SK-N-SH (cell line): ENCODE measurements at regions not wholly inside any gene's neighbourhood (a gene's known extent, or its start where the extent isn't known, plus 50 kb on each side); places are given as distances from the start of the nearest gene placed in this dataset.

ENCODE experiments used
- CTCF ChIA-PET: fragments of 300-600, 350-600 bp; formaldehyde crosslinking; extraction: SDS; loops from one replicate; lab custom pipeline; 2021; lab: Yijun Ruan, JAX
- POLR2A ChIA-PET: fragments of 350-600 bp; sonication (Branson Sonifier 250); formaldehyde crosslinking; extraction: SDS; loops from one replicate; lab custom pipeline; 2020; ENCODE audit warnings: antibody characterized with exemption, inconsistent platforms; lab: Yijun Ruan, JAX
- DNase-seq: peaks from one replicate; pipeline ENCODE4 v3.0.0; 2012
- H2AFZ ChIP-seq: fragments of 200-600 bp; sonication (generic); 2 replicates; pipeline ENCODE4 v1.8.1; 2016; ENCODE audit warnings: antibody characterized with exemption, mild to moderate bottlenecking, low read depth
- H3F3A ChIP-seq: fragments of 200-600 bp; sonication (generic); replicated peaks from 2 replicates; pipeline ENCODE3; 2016; ENCODE audit warnings: antibody characterized with exemption, mild to moderate bottlenecking; ENCODE audit not compliant: insufficient read depth
- H3K27ac ChIP-seq, 2 experiments: fragments of 200-500 bp in 1 of 2; fragments of 200-600 bp in 1 of 2; sonication (Bioruptor generic) in 1 of 2; sonication (generic), shearing (Covaris generic) in 1 of 2; 2 replicates each; pipeline versions ENCODE4 v1.5.1 to v1.6.1; 2014 to 2016; ENCODE audit warnings: low read depth in 2 of 2, inconsistent platforms in 1 of 2, low read length in 1 of 2, mild to moderate bottlenecking in 1 of 2, mixed read lengths in 1 of 2
- H3K27me3 ChIP-seq: fragments of 200-600 bp; sonication (generic), shearing (Covaris generic); 2 replicates; pipeline ENCODE4 v1.6.1; 2016; ENCODE audit warnings: mixed run types; ENCODE audit not compliant: insufficient read depth
- H3K36me3 ChIP-seq, 2 experiments: fragments of 200-500 bp in 1 of 2; fragments of 200-600 bp in 1 of 2; sonication (Bioruptor generic) in 1 of 2; sonication (generic) in 1 of 2; replicated peaks in 1 of 2; 2 replicates each; pipeline versions ENCODE3 to v1.5.1; 2014 to 2016; ENCODE audit warnings: low read length in 1 of 2, mild to moderate bottlenecking in 1 of 2; ENCODE audit not compliant: insufficient read depth in 2 of 2, control insufficient read depth in 1 of 2
- H3K4me1 ChIP-seq, 2 experiments: fragments of 200-500 bp in 1 of 2; fragments of 200-600 bp in 1 of 2; sonication (Bioruptor generic) in 1 of 2; sonication (generic), shearing (Covaris generic) in 1 of 2; 2 replicates each; pipeline versions ENCODE4 v1.5.1 to v1.6.1; 2014 to 2016; ENCODE audit warnings: low read depth in 1 of 2, low read length in 1 of 2, mixed run types in 1 of 2; ENCODE audit not compliant: insufficient read depth in 2 of 2, control insufficient read depth in 1 of 2
- H3K4me2 ChIP-seq: fragments of 200-600 bp; sonication (generic), shearing (Covaris generic); 2 replicates; pipeline ENCODE4 v1.6.1; 2017; ENCODE audit warnings: mixed run types
- H3K4me3 ChIP-seq, 2 experiments: fragments of 200-500 bp in 1 of 2; fragments of 200-600 bp in 1 of 2; sonication (Bioruptor generic) in 1 of 2; sonication (generic), shearing (Covaris generic) in 1 of 2; 2 replicates each; pipeline versions ENCODE4 v1.5.1 to v1.8.1; 2014 to 2016; ENCODE audit warnings: low read depth in 2 of 2, inconsistent platforms in 1 of 2, low read length in 1 of 2, mild to moderate bottlenecking in 1 of 2, mixed read lengths in 1 of 2, moderate library complexity in 1 of 2
- H3K79me2 ChIP-seq: fragments of 200-600 bp; sonication (generic); 2 replicates; pipeline ENCODE4 v1.8.1; 2017; ENCODE audit warnings: mild to moderate bottlenecking; ENCODE audit not compliant: insufficient read depth
- H3K9ac ChIP-seq: fragments of 200-600 bp; sonication (generic); 2 replicates; pipeline ENCODE4 v1.6.1; 2017; ENCODE audit warnings: mixed run types
- H3K9me2 ChIP-seq: fragments of 200-600 bp; sonication (generic); 2 replicates; pipeline ENCODE4 v1.6.1; 2017; ENCODE audit warnings: mixed run types
- H3K9me3 ChIP-seq: fragments of 200-600 bp; sonication (generic); 2 replicates; pipeline ENCODE4 v1.6.1; 2017; ENCODE audit warnings: mixed run types, mild to moderate bottlenecking, moderate library complexity
- H4K20me1 ChIP-seq: fragments of 200-600 bp; sonication (generic); 2 replicates; pipeline ENCODE4 v1.6.1; 2017; ENCODE audit warnings: mild to moderate bottlenecking, mixed run types; ENCODE audit not compliant: insufficient read depth
- CHD2 ChIP-seq: fragments of 150-350 bp; IDR thresholded peaks from 2 replicates; pipeline ENCODE4 v1.6.1; 2018; ENCODE audit warnings: low read length; ENCODE audit not compliant: partially characterized antibody
- ELF1 ChIP-seq: IDR thresholded peaks from 2 replicates; pipeline ENCODE4 v1.4.0; 2012
- EP300 ChIP-seq, 2 experiments: IDR thresholded peaks; 2 replicates each; pipeline versions ENCODE4 v1.4.0 to v1.6.1; 2012; ENCODE audit warnings: borderline replicate concordance in 1 of 2, low read depth in 1 of 2, low read length in 1 of 2
- JUND ChIP-seq: IDR thresholded peaks from 2 replicates; pipeline ENCODE4 v1.4.0; 2012
- MXI1 ChIP-seq: IDR thresholded peaks from 2 replicates; pipeline ENCODE4 v1.6.1; 2012; ENCODE audit warnings: mild to moderate bottlenecking, low read depth, low read length, improper control_type of control experiment
- NFIC ChIP-seq: IDR thresholded peaks from 2 replicates; pipeline ENCODE4 v1.4.0; 2012; ENCODE audit warnings: borderline replicate concordance
- RAD21 ChIP-seq: IDR thresholded peaks from 2 replicates; pipeline ENCODE4 v1.6.1; 2012; ENCODE audit warnings: mild to moderate bottlenecking, low read length
- RFX5 ChIP-seq: IDR thresholded peaks from 2 replicates; pipeline ENCODE4 v1.6.1; 2012; ENCODE audit warnings: mild to moderate bottlenecking, improper control_type of control experiment, low read length
- SIN3A ChIP-seq: IDR thresholded peaks from 2 replicates; pipeline ENCODE4 v1.6.1; 2012; ENCODE audit warnings: low read depth, mild to moderate bottlenecking, low read length, moderate library complexity, borderline replicate concordance
- TCF12 ChIP-seq: IDR thresholded peaks from 2 replicates; pipeline ENCODE4 v1.4.0; 2012
- TEAD4 ChIP-seq: IDR thresholded peaks from 2 replicates; pipeline ENCODE4 v1.4.0; 2012; ENCODE audit warnings: mild to moderate bottlenecking, borderline replicate concordance; ENCODE audit not compliant: insufficient read depth
- YY1 ChIP-seq: IDR thresholded peaks from 2 replicates; pipeline ENCODE4 v1.4.0; 2012; ENCODE audit warnings: low read depth, mild to moderate bottlenecking
- WGBS: methylation state at CpG from one replicate; pipeline ENCODE4 v1.1.6; 2017; ENCODE audit warnings: low lambda C conversion rate; 5-methylcytosine and 5-hydroxymethylcytosine counted together
- TF ChIP-seq, protein P1 (sequence below): fragments of 150-350 bp; IDR thresholded peaks from 2 replicates; pipeline ENCODE4 v1.6.1; 2017; ENCODE audit warnings: antibody characterized with exemption, low read length, low read depth, borderline replicate concordance
- TF ChIP-seq, protein P2 (sequence below): fragments of 200-600 bp; sonication (generic); IDR thresholded peaks from 2 replicates; pipeline ENCODE4 v1.6.1; 2017; ENCODE audit warnings: antibody characterized with exemption, mild to moderate bottlenecking, moderate library complexity
- TF ChIP-seq, protein P3 (sequence below): fragments of 150-350 bp; IDR thresholded peaks from 2 replicates; pipeline ENCODE4 v1.6.1; 2016; ENCODE audit warnings: mild to moderate bottlenecking, low read depth, low read length
- TF ChIP-seq, protein P4 (sequence below): IDR thresholded peaks from 2 replicates; pipeline ENCODE4 v1.4.0; 2012; ENCODE audit warnings: low read depth, borderline replicate concordance

DNA sequence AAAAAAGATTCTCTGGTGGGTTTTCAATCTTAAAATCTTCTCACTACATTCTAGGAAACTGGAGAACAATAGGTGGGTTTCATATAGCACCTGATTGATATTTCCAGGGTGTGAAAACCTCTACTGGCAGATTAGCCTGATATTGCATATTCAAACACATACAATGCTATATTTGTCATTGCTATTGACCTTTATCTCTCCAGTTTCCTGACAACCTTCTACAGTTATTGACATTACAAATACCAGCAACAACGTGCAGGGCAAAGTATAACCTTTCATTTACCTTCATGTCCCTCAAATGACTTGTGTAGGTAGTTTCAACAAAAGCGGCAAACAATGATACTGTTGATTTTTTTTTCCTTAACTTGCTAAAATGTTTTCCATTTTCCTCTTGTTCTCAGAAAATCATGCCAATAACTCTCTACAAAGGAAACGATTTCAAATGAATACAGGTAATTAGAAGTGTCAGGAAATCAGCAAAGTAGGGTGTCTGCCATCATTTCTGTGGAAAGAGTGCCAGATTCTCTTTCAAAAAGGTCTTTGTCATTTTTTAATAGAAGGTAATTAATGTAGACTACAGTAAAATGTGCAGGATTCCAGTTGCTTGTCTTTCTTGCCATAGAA lies 72.6 kb upstream of the CDIN1 start:
- no peaks in the 10 kb centered on the region for H4K20me1 ChIP-seq
- no peak for DNase-seq
- no peaks in the 10 kb centered on the region for H3K9me2 ChIP-seq
- CTCF ChIA-PET = interaction anchor here (0.7 kb wide), 1 partner anchor 539 kb away, joined by 3 read pairs; no protein-coding TSS in a partner anchor
- H3K9me3 ChIP-seq = no peaks in the 10 kb centered on the region
- no peak overlapping the region for H3K27ac ChIP-seq
- H3K79me2 ChIP-seq = no peaks in the 10 kb centered on the region
- WGBS = 78% methylated on average over 3 of the region's 3 CpGs
- no peaks in the 10 kb centered on the region for H3F3A ChIP-seq
- TF ChIP-seq CHD2 = no peak
- no peak for TF ChIP-seq ELF1
- TF ChIP-seq, protein P1, sequence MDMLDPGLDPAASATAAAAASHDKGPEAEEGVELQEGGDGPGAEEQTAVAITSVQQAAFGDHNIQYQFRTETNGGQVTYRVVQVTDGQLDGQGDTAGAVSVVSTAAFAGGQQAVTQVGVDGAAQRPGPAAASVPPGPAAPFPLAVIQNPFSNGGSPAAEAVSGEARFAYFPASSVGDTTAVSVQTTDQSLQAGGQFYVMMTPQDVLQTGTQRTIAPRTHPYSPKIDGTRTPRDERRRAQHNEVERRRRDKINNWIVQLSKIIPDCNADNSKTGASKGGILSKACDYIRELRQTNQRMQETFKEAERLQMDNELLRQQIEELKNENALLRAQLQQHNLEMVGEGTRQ = no peak
- no peak for TF ChIP-seq SIN3A
- TF ChIP-seq, protein P2, sequence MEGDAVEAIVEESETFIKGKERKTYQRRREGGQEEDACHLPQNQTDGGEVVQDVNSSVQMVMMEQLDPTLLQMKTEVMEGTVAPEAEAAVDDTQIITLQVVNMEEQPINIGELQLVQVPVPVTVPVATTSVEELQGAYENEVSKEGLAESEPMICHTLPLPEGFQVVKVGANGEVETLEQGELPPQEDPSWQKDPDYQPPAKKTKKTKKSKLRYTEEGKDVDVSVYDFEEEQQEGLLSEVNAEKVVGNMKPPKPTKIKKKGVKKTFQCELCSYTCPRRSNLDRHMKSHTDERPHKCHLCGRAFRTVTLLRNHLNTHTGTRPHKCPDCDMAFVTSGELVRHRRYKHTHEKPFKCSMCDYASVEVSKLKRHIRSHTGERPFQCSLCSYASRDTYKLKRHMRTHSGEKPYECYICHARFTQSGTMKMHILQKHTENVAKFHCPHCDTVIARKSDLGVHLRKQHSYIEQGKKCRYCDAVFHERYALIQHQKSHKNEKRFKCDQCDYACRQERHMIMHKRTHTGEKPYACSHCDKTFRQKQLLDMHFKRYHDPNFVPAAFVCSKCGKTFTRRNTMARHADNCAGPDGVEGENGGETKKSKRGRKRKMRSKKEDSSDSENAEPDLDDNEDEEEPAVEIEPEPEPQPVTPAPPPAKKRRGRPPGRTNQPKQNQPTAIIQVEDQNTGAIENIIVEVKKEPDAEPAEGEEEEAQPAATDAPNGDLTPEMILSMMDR = no peak
- TF ChIP-seq NFIC = no peak
- TF ChIP-seq MXI1 = no peak
- TF ChIP-seq, protein P3, sequence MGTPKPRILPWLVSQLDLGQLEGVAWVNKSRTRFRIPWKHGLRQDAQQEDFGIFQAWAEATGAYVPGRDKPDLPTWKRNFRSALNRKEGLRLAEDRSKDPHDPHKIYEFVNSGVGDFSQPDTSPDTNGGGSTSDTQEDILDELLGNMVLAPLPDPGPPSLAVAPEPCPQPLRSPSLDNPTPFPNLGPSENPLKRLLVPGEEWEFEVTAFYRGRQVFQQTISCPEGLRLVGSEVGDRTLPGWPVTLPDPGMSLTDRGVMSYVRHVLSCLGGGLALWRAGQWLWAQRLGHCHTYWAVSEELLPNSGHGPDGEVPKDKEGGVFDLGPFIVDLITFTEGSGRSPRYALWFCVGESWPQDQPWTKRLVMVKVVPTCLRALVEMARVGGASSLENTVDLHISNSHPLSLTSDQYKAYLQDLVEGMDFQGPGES = no peak
- H3K27me3 ChIP-seq = no peaks in the 10 kb centered on the region
- POLR2A ChIA-PET = no interaction called here
- no peak overlapping the region for H3K4me2 ChIP-seq
- H3K9ac ChIP-seq = no peak overlapping the region
- no peak overlapping the region for H2AFZ ChIP-seq
- no peaks in the 10 kb centered on the region; a peak in 1 of 4 replicates for H3K4me1 ChIP-seq
- H3K36me3 ChIP-seq = no peaks in the 10 kb centered on the region
- no peak overlapping the region for H3K4me3 ChIP-seq

DNA sequence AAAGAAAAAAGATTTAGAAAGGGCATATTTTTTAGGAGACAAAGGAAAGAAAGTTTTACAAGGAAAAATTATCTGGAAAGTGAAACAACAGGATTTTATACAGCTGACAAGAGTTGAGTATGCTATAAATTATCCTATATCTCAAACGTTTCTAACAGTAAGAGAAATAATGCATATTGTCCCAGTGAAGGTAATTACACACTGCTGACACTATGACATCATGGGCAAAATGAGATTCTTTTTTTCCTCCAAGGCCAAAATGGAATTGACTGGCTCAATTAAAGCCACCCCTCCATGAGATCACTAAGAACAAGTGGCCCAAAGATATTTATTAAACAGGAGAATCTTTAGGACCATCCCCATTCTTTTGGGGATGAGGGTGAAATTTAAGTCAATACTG lies 72.0 kb upstream of the CDIN1 start:
- Histone ChIP-seq H3K4me3 (no peak overlapping the region), H3K27me3 (no peaks in the 10 kb centered on the region), H3K9ac (no peak overlapping the region), H4K20me1 (no peaks in the 10 kb centered on the region), H3K9me3 (no peaks in the 10 kb centered on the region), H3K9me2 (no peaks in the 10 kb centered on the region), H3K36me3 (no peaks in the 10 kb centered on the region), H3K27ac (no peak overlapping the region), H3K4me2 (no peak overlapping the region), H3F3A (no peaks in the 10 kb centered on the region), H3K4me1 (no peaks in the 10 kb centered on the region; a peak in 1 of 4 replicates), H2AFZ (no peak overlapping the region), H3K79me2 (no peaks in the 10 kb centered on the region)
- ChIA-PET CTCF (no interaction called here), POLR2A (no interaction called here)
- TF ChIP-seq, protein P4, sequence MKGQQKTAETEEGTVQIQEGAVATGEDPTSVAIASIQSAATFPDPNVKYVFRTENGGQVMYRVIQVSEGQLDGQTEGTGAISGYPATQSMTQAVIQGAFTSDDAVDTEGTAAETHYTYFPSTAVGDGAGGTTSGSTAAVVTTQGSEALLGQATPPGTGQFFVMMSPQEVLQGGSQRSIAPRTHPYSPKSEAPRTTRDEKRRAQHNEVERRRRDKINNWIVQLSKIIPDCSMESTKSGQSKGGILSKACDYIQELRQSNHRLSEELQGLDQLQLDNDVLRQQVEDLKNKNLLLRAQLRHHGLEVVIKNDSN = no peak
- no peak for TF ChIP-seq YY1
- TF ChIP-seq TEAD4 = no peak
- TF ChIP-seq JUND = no peak
- TF ChIP-seq MXI1 = no peak
- TF ChIP-seq SIN3A = no peak
- no peak for TF ChIP-seq EP300 (IDR thresholded peaks at IDR 0.05; ENCODE audit: borderline replicate concordance in 1 of 2, low read depth in 1 of 2, low read length in 1 of 2)
- no peak for TF ChIP-seq RFX5
- TF ChIP-seq RAD21 = no peak
- TF ChIP-seq TCF12 = no peak
- TF ChIP-seq, protein P2 = no peak
- TF ChIP-seq, protein P1 = no peak
- no peak for DNase-seq
- 9% methylated on average over 1 of the region's 1 CpG for WGBS
